WTC11 (cell line): ENCODE measurements at regions not wholly inside any gene's neighbourhood (a gene's known extent, or its start where the extent isn't known, plus 50 kb on each side); places are given as distances from the start of the nearest gene placed in this dataset.

Experiments used
- HMGA2 ChIP-seq: fragments of 250-450 bp; sonication (Bioruptor Pico); IDR thresholded peaks from 2 replicates; pipeline ENCODE4 v1.4.0; 2021; ENCODE audit warnings: mild to moderate bottlenecking, moderate library complexity
- JUN ChIP-seq: sonication (generic); formaldehyde crosslinking; IDR thresholded peaks from 2 replicates; pipeline ENCODE4 v1.8.0; 2023; ENCODE audit warnings: mild to moderate bottlenecking, missing genetic modification reagents
- NR3C1 ChIP-seq: sonication (generic); formaldehyde crosslinking; conservative IDR thresholded peaks from 2 replicates; pipeline ENCODE4 v1.8.1; 2023; ENCODE audit warnings: low read depth, mild to moderate bottlenecking, missing genetic modification reagents
- SMAD3 ChIP-seq: sonication (generic); formaldehyde crosslinking; IDR thresholded peaks from 2 replicates; pipeline ENCODE4 v1.8.0; 2022; ENCODE audit warnings: missing genetic modification reagents, mild to moderate bottlenecking, borderline replicate concordance
- SP1 ChIP-seq: sonication (generic); formaldehyde crosslinking; conservative IDR thresholded peaks from 2 replicates; pipeline ENCODE4 v1.8.1; 2022; ENCODE audit warnings: missing genetic modification reagents
- TF ChIP-seq, protein P1 (sequence below): fragments of 200-600 bp; IDR thresholded peaks from 2 replicates; pipeline ENCODE4 v1.8.0; 2022; ENCODE audit warnings: antibody characterized with exemption
- TF ChIP-seq, protein P2 (sequence below): sonication (generic); formaldehyde crosslinking; IDR thresholded peaks from 2 replicates; pipeline ENCODE4 v1.8.0; 2022; ENCODE audit warnings: mild to moderate bottlenecking, missing genetic modification reagents
- TF ChIP-seq, protein P3 (sequence below): sonication (generic); formaldehyde crosslinking; IDR thresholded peaks from 2 replicates; pipeline ENCODE4 v1.8.1; 2022; ENCODE audit warnings: mild to moderate bottlenecking, moderate library complexity, missing genetic modification reagents

DNA sequence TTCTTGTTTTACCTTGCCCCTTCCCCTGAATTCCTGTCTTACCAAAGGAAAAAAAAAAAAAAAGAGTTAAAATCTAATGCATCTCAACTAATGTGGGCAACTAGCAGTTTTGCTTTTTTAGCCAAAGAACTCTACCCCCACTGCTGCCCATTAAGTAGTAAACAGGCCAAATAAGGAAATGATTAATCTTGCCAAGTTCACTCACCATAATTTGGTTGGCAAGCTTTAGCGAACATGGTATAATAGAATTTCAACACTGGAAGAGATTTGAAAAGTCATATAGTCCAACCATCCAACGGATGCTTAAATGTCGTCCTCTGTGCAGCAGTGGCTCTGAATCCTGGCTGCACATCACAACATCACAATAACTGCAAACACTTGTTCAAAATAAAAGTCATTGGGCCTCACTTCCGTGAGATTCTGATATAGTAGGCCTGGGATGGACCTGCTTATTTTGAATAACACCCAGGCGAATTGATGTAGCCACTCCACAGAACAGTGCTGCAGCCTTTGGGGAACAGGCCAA is 142.0 kb upstream of the UBE2E1 start:
- TF ChIP-seq, protein P1, sequence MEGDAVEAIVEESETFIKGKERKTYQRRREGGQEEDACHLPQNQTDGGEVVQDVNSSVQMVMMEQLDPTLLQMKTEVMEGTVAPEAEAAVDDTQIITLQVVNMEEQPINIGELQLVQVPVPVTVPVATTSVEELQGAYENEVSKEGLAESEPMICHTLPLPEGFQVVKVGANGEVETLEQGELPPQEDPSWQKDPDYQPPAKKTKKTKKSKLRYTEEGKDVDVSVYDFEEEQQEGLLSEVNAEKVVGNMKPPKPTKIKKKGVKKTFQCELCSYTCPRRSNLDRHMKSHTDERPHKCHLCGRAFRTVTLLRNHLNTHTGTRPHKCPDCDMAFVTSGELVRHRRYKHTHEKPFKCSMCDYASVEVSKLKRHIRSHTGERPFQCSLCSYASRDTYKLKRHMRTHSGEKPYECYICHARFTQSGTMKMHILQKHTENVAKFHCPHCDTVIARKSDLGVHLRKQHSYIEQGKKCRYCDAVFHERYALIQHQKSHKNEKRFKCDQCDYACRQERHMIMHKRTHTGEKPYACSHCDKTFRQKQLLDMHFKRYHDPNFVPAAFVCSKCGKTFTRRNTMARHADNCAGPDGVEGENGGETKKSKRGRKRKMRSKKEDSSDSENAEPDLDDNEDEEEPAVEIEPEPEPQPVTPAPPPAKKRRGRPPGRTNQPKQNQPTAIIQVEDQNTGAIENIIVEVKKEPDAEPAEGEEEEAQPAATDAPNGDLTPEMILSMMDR = no peak
- TF ChIP-seq, protein P2, sequence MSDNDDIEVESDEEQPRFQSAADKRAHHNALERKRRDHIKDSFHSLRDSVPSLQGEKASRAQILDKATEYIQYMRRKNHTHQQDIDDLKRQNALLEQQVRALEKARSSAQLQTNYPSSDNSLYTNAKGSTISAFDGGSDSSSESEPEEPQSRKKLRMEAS = no peak
- TF ChIP-seq JUN (CRISPR knock-in tag) = no peak
- no peak for TF ChIP-seq HMGA2
- TF ChIP-seq SMAD3 (CRISPR knock-in tag) = no peak
- no peak for TF ChIP-seq SP1 (CRISPR knock-in tag)
- TF ChIP-seq NR3C1 = no peak
- TF ChIP-seq, protein P3, sequence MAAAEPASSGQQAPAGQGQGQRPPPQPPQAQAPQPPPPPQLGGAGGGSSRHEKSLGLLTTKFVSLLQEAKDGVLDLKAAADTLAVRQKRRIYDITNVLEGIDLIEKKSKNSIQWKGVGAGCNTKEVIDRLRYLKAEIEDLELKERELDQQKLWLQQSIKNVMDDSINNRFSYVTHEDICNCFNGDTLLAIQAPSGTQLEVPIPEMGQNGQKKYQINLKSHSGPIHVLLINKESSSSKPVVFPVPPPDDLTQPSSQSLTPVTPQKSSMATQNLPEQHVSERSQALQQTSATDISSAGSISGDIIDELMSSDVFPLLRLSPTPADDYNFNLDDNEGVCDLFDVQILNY = no peak
